Keratinocyte (primary cell): ENCODE measurements at regions not wholly inside any gene's neighbourhood (a gene's known extent, or its start where the extent isn't known, plus 50 kb on each side); places are given as distances from the start of the nearest gene placed in this dataset.
A peak's percentile ranks its signal among the peaks of the same experiment; 100 is the strongest.

Experiments used
- DNase-seq: peaks from one replicate; pipeline ENCODE4 v3.0.0-alpha.2; 2011; ENCODE audit warnings: low read depth, missing footprints, low spot score
- FAIRE-seq: peaks from 2 replicates; lab custom pipeline; 2011; peaks lifted over from hg19 to GRCh38; lab: Jason Lieb, UNC
- H2AFZ ChIP-seq: 2 replicates; pipeline ENCODE4 v1.6.0; 2012; ENCODE audit warnings: low read length, control low read depth, inconsistent platforms; ENCODE audit not compliant: control insufficient read depth
- H3K27ac ChIP-seq: 2 replicates; pipeline ENCODE4 v1.5.1; 2011; ENCODE audit warnings: low read length; ENCODE audit not compliant: control insufficient read depth, insufficient read depth
- H3K27me3 ChIP-seq: 3 replicates; pipeline ENCODE4 v1.6.0; 2011; ENCODE audit warnings: low read length; ENCODE audit not compliant: control insufficient read depth, insufficient read depth; ENCODE audit errors: extremely low read depth
- H3K36me3 ChIP-seq, 2 experiments: 2 replicates in 1 of 2; 3 replicates in 1 of 2; pipeline ENCODE4 v1.5.1; 2011; ENCODE audit warnings: low read length in 2 of 2, mild to moderate bottlenecking in 1 of 2; ENCODE audit not compliant: control insufficient read depth in 2 of 2, insufficient read depth in 2 of 2; ENCODE audit errors: extremely low read depth in 1 of 2
- H3K4me1 ChIP-seq: 3 replicates; pipeline ENCODE4 v1.5.1; 2011; ENCODE audit warnings: low read length; ENCODE audit not compliant: control insufficient read depth, insufficient read depth; ENCODE audit errors: extremely low read depth
- H3K4me2 ChIP-seq: 3 replicates; pipeline ENCODE4 v1.6.0; 2011; ENCODE audit warnings: low read depth, low read length; ENCODE audit not compliant: control insufficient read depth, insufficient read depth; ENCODE audit errors: extremely low read depth
- H3K4me3 ChIP-seq, 3 experiments: fragments of 200-600 bp in 1 of 3; sonication (generic) in 1 of 3; 2 replicates in 2 of 3; 3 replicates in 1 of 3; pipeline ENCODE4 v1.5.1; 2011 to 2016; ENCODE audit warnings: low read length in 3 of 3, mild to moderate bottlenecking in 3 of 3, control low read depth in 2 of 3, inconsistent platforms in 1 of 3, low read depth in 1 of 3, mixed read lengths in 1 of 3, mixed run types in 1 of 3, moderate library complexity in 1 of 3; ENCODE audit not compliant: control insufficient read depth in 2 of 3, insufficient read depth in 2 of 3; ENCODE audit errors: extremely low read depth in 1 of 3
- H3K79me2 ChIP-seq: 2 replicates; pipeline ENCODE4 v1.6.0; 2012; ENCODE audit warnings: low read length; ENCODE audit not compliant: control insufficient read depth, insufficient read depth
- H3K9ac ChIP-seq: 3 replicates; pipeline ENCODE4 v1.6.0; 2011; ENCODE audit warnings: low read length; ENCODE audit not compliant: control insufficient read depth, insufficient read depth; ENCODE audit errors: extremely low read depth
- H3K9me1 ChIP-seq: 3 replicates; pipeline ENCODE4 v1.6.0; 2011; ENCODE audit warnings: low read length; ENCODE audit not compliant: control insufficient read depth, insufficient read depth; ENCODE audit errors: extremely low read depth
- H3K9me3 ChIP-seq: 2 replicates; pipeline ENCODE4 v1.5.1; 2012; ENCODE audit warnings: low read depth, low read length; ENCODE audit not compliant: control insufficient read depth
- H4K20me1 ChIP-seq: 3 replicates; pipeline ENCODE4 v1.6.0; 2011; ENCODE audit warnings: low read length; ENCODE audit not compliant: control insufficient read depth, insufficient read depth; ENCODE audit errors: extremely low read depth
- CTCF ChIP-seq, 3 experiments: IDR thresholded peaks in 1 of 3; conservative IDR thresholded peaks in 1 of 3; optimal IDR thresholded peaks in 1 of 3; 2 replicates in 2 of 3; 3 replicates in 1 of 3; pipeline versions ENCODE3 to v1.5.1; 2011; ENCODE audit warnings: low read length in 3 of 3, mild to moderate bottlenecking in 3 of 3, moderate library complexity in 2 of 3, control low read depth in 1 of 3, inconsistent platforms in 1 of 3; ENCODE audit not compliant: insufficient read depth in 2 of 3; ENCODE audit errors: extremely low read depth in 1 of 3
- EZH2 ChIP-seq: IDR thresholded peaks from one replicate; pipeline ENCODE4 v1.6.1; 2012; ENCODE audit warnings: inconsistent platforms, mild to moderate bottlenecking, low read length, moderate library complexity
- dilution Hi-C: fragments of 300-500 bp; cut with MboI; formaldehyde crosslinking; loops from one replicate; pipeline ENCODE4 v1.7.0; 2020; ENCODE audit warnings: low sequenced_read_pairs; ENCODE audit not compliant: extremely low pct_ligation_motif_present

DNA sequence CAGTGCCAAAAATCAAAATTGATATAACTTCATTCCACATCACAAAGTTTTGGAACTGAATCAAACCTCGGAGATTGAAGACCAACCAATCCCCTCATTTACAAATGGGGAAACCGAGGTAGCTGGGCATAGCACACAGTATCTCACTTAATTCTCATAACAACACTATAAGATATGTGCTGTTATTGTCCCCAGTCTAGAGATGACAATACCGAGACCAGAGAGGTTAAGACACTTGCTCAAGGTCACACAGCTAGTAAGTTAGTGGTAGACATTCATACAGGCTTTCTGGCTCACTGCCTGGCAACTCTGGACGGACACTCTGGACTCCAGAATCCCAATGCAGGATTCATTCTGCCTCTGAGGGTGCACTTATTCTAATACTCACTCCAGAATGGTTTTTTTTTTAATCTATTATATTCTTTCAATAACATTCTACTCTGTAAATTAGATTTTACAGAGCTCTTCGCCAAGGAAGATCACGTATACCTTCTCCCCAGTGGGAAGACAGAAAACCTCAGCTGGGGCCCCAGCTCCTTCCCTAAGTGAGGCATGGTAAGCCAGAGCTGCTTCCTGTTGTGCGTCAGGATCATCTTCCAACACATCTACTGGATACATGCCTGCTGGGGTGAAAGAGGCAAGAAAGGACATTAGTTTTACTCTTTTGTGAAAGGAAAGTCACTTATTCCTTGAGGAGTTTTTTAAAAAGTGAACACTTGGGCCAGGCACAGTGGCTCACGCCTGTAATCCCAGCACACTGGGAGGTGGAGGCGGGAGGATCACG is 128.4 kb upstream of the IGF1R start:
- Histone ChIP-seq H3K9me1 (no peaks in the 10 kb centered on the region), H3K9me3 (no peaks in the 10 kb centered on the region), H3K27ac (no peak overlapping the region), H3K4me1 (no peaks in the 10 kb centered on the region), H2AFZ (no peak overlapping the region), H3K27me3 (no peaks in the 10 kb centered on the region), H3K4me3 (no peak overlapping the region), H3K9ac (no peak overlapping the region), H3K36me3 (no peaks in the 10 kb centered on the region), H3K4me2 (no peak overlapping the region), H4K20me1 (no peaks in the 10 kb centered on the region), H3K79me2 (no peaks in the 10 kb centered on the region)
- dilution Hi-C loops: no loop called here
- FAIRE-seq: peak; percentile 58
- DNase-seq: no peak
- TF ChIP-seq CTCF (optimal IDR thresholded peaks at IDR 0.05 in 1 of 3, IDR thresholded peaks at IDR 0.05 in 1 of 3, conservative IDR thresholded peaks at IDR 0.05 in 1 of 3; ENCODE audit: extremely low read depth in 1 of 3, insufficient read depth in 2 of 3, low read length in 3 of 3) (no peak), EZH2 (no peak)

GRCh38 chr15:98522127-98522526 is 126.2 kb upstream of the IGF1R start:
- Histone ChIP-seq H3K9ac (no peak overlapping the region), H3K4me1 (no peaks in the 10 kb centered on the region), H3K27me3 (no peaks in the 10 kb centered on the region), H3K4me2 (no peak overlapping the region), H3K4me3 (no peak overlapping the region), H3K79me2 (no peaks in the 10 kb centered on the region), H3K9me3 (no peaks in the 10 kb centered on the region), H3K36me3 (no peaks in the 10 kb centered on the region), H2AFZ (no peak overlapping the region), H3K27ac (no peak overlapping the region), H3K9me1 (no peaks in the 10 kb centered on the region), H4K20me1 (no peaks in the 10 kb centered on the region)
- dilution Hi-C loops: no loop called here
- TF ChIP-seq EZH2 (no peak), CTCF (optimal IDR thresholded peaks at IDR 0.05 in 1 of 3, IDR thresholded peaks at IDR 0.05 in 1 of 3, conservative IDR thresholded peaks at IDR 0.05 in 1 of 3; ENCODE audit: extremely low read depth in 1 of 3, insufficient read depth in 2 of 3, low read length in 3 of 3) (no peak)
- FAIRE-seq (no peak), DNase-seq (no peak)
